AG09319 (cell line): ENCODE measurements at regions not wholly inside any gene's neighbourhood (a gene's known extent, or its start where the extent isn't known, plus 50 kb on each side); places are given as distances from the start of the nearest gene placed in this dataset.

ENCODE experiments used
- DNase-seq: peaks from one replicate; pipeline ENCODE4 v3.0.0-alpha.2; 2010; ENCODE audit warnings: low read depth; ENCODE audit errors: extremely low read depth
- TF ChIP-seq, protein P1 (sequence below): IDR thresholded peaks from 2 replicates; pipeline ENCODE4 v1.5.1; 2011; ENCODE audit warnings: low read depth, mild to moderate bottlenecking, inconsistent platforms, low read length, moderate library complexity

GRCh38 chr6:115770851-115771250, 289.8 kb downstream of the FRK start:
- no peak for DNase-seq
- TF ChIP-seq, protein P1, sequence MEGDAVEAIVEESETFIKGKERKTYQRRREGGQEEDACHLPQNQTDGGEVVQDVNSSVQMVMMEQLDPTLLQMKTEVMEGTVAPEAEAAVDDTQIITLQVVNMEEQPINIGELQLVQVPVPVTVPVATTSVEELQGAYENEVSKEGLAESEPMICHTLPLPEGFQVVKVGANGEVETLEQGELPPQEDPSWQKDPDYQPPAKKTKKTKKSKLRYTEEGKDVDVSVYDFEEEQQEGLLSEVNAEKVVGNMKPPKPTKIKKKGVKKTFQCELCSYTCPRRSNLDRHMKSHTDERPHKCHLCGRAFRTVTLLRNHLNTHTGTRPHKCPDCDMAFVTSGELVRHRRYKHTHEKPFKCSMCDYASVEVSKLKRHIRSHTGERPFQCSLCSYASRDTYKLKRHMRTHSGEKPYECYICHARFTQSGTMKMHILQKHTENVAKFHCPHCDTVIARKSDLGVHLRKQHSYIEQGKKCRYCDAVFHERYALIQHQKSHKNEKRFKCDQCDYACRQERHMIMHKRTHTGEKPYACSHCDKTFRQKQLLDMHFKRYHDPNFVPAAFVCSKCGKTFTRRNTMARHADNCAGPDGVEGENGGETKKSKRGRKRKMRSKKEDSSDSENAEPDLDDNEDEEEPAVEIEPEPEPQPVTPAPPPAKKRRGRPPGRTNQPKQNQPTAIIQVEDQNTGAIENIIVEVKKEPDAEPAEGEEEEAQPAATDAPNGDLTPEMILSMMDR: no peak

DNA sequence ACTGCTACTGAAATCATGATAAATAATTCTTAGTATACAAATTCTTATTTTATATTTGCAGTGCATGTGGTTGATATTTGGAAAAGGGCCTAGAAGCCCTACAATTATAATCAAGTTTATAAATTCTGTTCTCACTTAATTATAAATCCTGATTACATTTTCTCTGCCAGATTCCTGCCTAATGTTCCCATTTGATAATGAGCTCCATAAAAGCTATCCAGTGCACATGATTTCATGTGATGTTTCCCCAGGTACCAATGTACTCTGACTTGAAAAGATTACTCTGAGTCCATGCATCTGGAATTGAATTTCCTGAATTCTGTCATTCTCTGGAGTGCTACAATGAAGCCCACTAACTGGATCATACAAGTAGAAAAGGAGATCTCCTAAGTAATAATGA, 292.2 kb downstream of the FRK start:
- DNase-seq: no peak
- TF ChIP-seq, protein P1: no peak

- no peak for DNase-seq
- TF ChIP-seq, protein P1: no peak
These were observed 292.8 kb downstream of the FRK start for GRCh38 chr6:115767931-115768330.

DNA sequence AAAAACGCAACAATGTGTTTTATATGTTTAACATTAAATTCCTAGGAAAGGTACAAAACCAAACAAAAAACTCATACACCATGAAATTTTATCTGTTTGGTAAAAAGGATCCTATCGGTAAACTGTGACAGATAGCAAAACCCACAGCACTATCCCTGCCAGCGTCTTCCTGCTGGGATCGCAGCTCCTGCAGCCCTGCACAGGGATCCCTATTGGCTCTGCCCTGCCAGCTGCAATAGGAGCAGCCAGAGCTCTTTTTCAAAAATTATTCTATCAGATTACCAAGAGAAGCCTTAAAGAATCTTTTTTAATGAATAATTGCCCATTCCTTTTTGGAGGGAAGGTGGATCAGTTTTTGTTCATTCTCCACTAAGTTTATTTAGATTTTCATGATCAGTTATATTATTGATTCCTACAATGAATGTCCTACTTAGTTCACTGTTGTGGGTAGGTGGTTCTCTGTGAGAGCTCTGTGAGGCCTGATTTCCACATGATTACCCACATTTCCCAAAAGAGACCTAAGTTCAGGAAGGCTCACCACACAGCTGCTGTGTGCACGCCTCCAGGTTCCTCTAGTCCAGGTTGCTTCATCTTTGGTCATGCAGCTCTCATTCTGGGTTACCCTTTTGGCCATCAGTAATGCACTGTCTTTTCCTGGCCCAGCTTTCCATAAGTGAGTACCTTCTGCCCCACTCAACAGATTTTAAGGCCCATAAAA, 293.8 kb downstream of the FRK start:
- TF ChIP-seq, protein P1: no peak
- no peak for DNase-seq

DNA sequence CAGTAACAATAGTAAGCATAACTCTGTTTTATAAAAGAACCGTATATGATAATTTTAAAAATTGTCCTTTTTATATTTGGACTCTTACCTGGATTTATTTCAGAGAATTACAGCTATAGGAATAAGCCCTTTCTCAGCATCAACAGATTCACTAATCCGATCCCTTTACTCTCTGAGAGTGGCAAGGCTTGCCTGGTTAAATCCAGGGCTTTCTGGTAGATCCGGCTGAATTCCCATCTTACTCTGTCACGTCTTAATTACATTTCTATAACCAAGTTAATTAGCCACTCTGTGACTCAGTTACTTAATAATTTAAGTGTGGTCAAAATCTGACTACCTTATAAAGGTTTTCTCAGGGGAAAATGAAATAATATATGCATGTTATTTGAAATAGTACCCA, 294.7 kb downstream of the FRK start:
- DNase-seq: no peak
- TF ChIP-seq, protein P1: no peak

GRCh38 chr6:115759051-115759450, 301.6 kb downstream of the FRK start:
- no peak for DNase-seq
- TF ChIP-seq, protein P1: no peak

- TF ChIP-seq, protein P1: no peak
- DNase-seq: no peak
These were observed 307.2 kb downstream of the FRK start for GRCh38 chr6:115753446-115753845.
